GM10248 (cell line): ENCODE measurements at regions not wholly inside any gene's neighbourhood (a gene's known extent, or its start where the extent isn't known, plus 50 kb on each side); places are given as distances from the start of the nearest gene placed in this dataset.

ENCODE experiments used
- CTCF ChIA-PET: fragments of 300-600 bp; sonication (Branson Sonifier 250); formaldehyde crosslinking; extraction: SDS; loops from one replicate; lab custom pipeline; 2021; ENCODE audit warnings: antibody characterized with exemption; lab: Yijun Ruan, JAX
- POLR2A ChIA-PET: fragments of 350-650 bp; sonication (Branson Sonifier 250); formaldehyde crosslinking; extraction: SDS; loops from one replicate; lab custom pipeline; 2020; ENCODE audit warnings: antibody characterized with exemption; lab: Yijun Ruan, JAX
- DNase-seq: peaks from one replicate; pipeline ENCODE4 v3.0.0; 2012; ENCODE audit errors: extremely low spot score
- CTCF ChIP-seq: IDR thresholded peaks from 2 replicates; pipeline ENCODE4 v1.5.1; 2012; ENCODE audit warnings: mild to moderate bottlenecking, low read depth; ENCODE audit errors: extremely low read depth, missing control alignments, control extremely low read depth

GRCh38 chr12:97616946-97617345, 154.3 kb downstream of the RMST start:
- CTCF ChIA-PET, result interaction anchor here (1.0 kb wide), 1 partner anchor 21 kb away, joined by 3 read pairs; no protein-coding TSS in a partner anchor
- no peak for DNase-seq
- POLR2A ChIA-PET, result no interaction called here
- TF ChIP-seq CTCF, result no peak

- DNase-seq, result no peak
- ChIA-PET CTCF (no interaction called here), POLR2A (no interaction called here)
- no peak for TF ChIP-seq CTCF
These were observed 166.4 kb downstream of the RMST start for GRCh38 chr12:97628962-97629361.

GRCh38 chr12:97629382-97629781, 166.8 kb downstream of the RMST start:
- ChIA-PET CTCF (no interaction called here), POLR2A (no interaction called here)
- no peak for TF ChIP-seq CTCF
- no peak for DNase-seq

- ChIA-PET CTCF (interaction anchor here (2.0 kb wide), 1 partner anchor 7 kb away, joined by 6 read pairs; no protein-coding TSS in a partner anchor), POLR2A (no interaction called here)
- no peak for TF ChIP-seq CTCF
- no peak for DNase-seq
These were observed 167.8 kb downstream of the RMST start for GRCh38 chr12:97630356-97630755.

GRCh38 chr12:97630875-97631274, 168.3 kb downstream of the RMST start:
- CTCF ChIA-PET, result interaction anchor here (1.5 to 2.0 kb wide), 2 partner anchors 7 to 13 kb away, joined by 3 to 6 read pairs; no protein-coding TSS in a partner anchor
- POLR2A ChIA-PET, result no interaction called here
- TF ChIP-seq CTCF, result no peak
- DNase-seq, result no peak

GRCh38 chr12:97637770-97638169, 175.2 kb downstream of the RMST start:
- ChIA-PET POLR2A (no interaction called here), CTCF (interaction anchor here (1.0 to 1.4 kb wide), 3 partner anchors 12 to 21 kb away, joined by 3 read pairs; no protein-coding TSS in a partner anchor)
- TF ChIP-seq CTCF, result no peak
- DNase-seq, result no peak
